GM23338 (cell line): ENCODE measurements at regions not wholly inside any gene's neighbourhood (a gene's known extent, or its start where the extent isn't known, plus 50 kb on each side); places are given as distances from the start of the nearest gene placed in this dataset.

Experiments used
- ATAC-seq: fragments of 200-7000 bp; cut with Tn5 transposase; 3 replicates; pipeline ENCODE4 v1.9.1; 2020
- DNase-seq: peaks from one replicate; pipeline ENCODE4 v3.0.0-alpha.2; 2015; ENCODE audit warnings: low spot score
- H2AFZ ChIP-seq: fragments of 200-600 bp; sonication (generic); 2 replicates; pipeline ENCODE4 v1.8.0; 2016; ENCODE audit warnings: antibody characterized with exemption, mild to moderate bottlenecking, moderate library complexity
- H3F3A ChIP-seq: fragments of 200-600 bp; sonication (generic); replicated peaks from 2 replicates; pipeline ENCODE4 v1.8.0; 2017; ENCODE audit warnings: antibody characterized with exemption, mixed run types, low read depth
- H3K27ac ChIP-seq: fragments of 200-600 bp; sonication (generic); 2 replicates; pipeline ENCODE4 v1.6.1; 2016; ENCODE audit warnings: low read depth
- H3K27me3 ChIP-seq: fragments of 200-600 bp; sonication (generic); 2 replicates; pipeline ENCODE4 v1.8.0; 2016; ENCODE audit warnings: mild to moderate bottlenecking, mixed run types, moderate library complexity; ENCODE audit not compliant: insufficient read depth
- H3K36me3 ChIP-seq: fragments of 200-600 bp; sonication (generic); 2 replicates; pipeline ENCODE4 v1.8.0; 2016; ENCODE audit warnings: mild to moderate bottlenecking; ENCODE audit not compliant: insufficient read depth
- H3K4me1 ChIP-seq: fragments of 200-600 bp; sonication (generic); 2 replicates; pipeline ENCODE4 v1.8.0; 2016; ENCODE audit warnings: mild to moderate bottlenecking, moderate library complexity; ENCODE audit not compliant: insufficient read depth
- H3K4me2 ChIP-seq: fragments of 200-600 bp; sonication (generic); 2 replicates; pipeline ENCODE4 v1.7.1; 2017; ENCODE audit warnings: mixed run types
- H3K4me3 ChIP-seq: fragments of 200-600 bp; sonication (generic); 2 replicates; pipeline ENCODE4 v1.6.1; 2016; ENCODE audit warnings: mixed run types
- H3K79me2 ChIP-seq: fragments of 200-600 bp; sonication (generic); replicated peaks from 2 replicates; pipeline ENCODE4 v1.8.0; 2017; ENCODE audit warnings: mild to moderate bottlenecking; ENCODE audit not compliant: insufficient read depth
- H3K9me2 ChIP-seq: fragments of 200-600 bp; sonication (generic); 2 replicates; pipeline ENCODE4 v1.8.0; 2017; ENCODE audit not compliant: insufficient read depth
- H4K20me1 ChIP-seq: fragments of 200-600 bp; sonication (generic); replicated peaks from 2 replicates; pipeline ENCODE4 v1.8.0; 2017; ENCODE audit warnings: mild to moderate bottlenecking; ENCODE audit not compliant: insufficient read depth
- H3K27ac Mint-ChIP-seq: 2 replicates; pipeline ENCODE4 v1.8.0; 2020; ENCODE audit warnings: inconsistent platforms, mild to moderate bottlenecking, moderate library complexity, mixed read lengths
- H3K27me3 Mint-ChIP-seq: 3 replicates; pipeline ENCODE4 v1.8.0; 2022; ENCODE audit warnings: low read depth, mild to moderate bottlenecking, moderate library complexity, mixed read lengths, inconsistent platforms; ENCODE audit not compliant: insufficient read depth, poor library complexity
- H3K36me3 Mint-ChIP-seq: 3 replicates; pipeline ENCODE4 v1.8.0; 2021; ENCODE audit warnings: low read depth, mild to moderate bottlenecking, inconsistent platforms, moderate library complexity, mixed read lengths
- H3K4me1 Mint-ChIP-seq: 3 replicates; pipeline ENCODE4 v1.8.0; 2020; ENCODE audit warnings: mild to moderate bottlenecking, inconsistent platforms, mixed read lengths
- H3K4me3 Mint-ChIP-seq: 3 replicates; pipeline ENCODE4 v1.8.0; 2021; ENCODE audit warnings: moderate library complexity, mild to moderate bottlenecking, inconsistent platforms, mixed read lengths
- H3K9me3 Mint-ChIP-seq: 3 replicates; pipeline ENCODE4 v1.8.0; 2020; ENCODE audit warnings: moderate library complexity, mild to moderate bottlenecking, inconsistent platforms, mixed read lengths
- CREB1 ChIP-seq: fragments of 250-450 bp; sonication (Bioruptor Pico); IDR thresholded peaks from 2 replicates; pipeline ENCODE4 v1.5.0; 2020; ENCODE audit warnings: low read depth, mild to moderate bottlenecking, moderate library complexity
- EZH2 ChIP-seq: fragments of 200-600 bp; sonication (generic); IDR thresholded peaks from one replicate; pipeline ENCODE4 v1.8.0; 2017; ENCODE audit warnings: antibody characterized with exemption, mild to moderate bottlenecking, low read depth; ENCODE audit not compliant: unreplicated experiment
- EZH2phosphoT487 ChIP-seq: fragments of 200-600 bp; sonication (generic); IDR thresholded peaks from one replicate; pipeline ENCODE4 v1.8.1; 2018; ENCODE audit warnings: antibody characterized with exemption; ENCODE audit not compliant: unreplicated experiment
- JUNB ChIP-seq: IDR thresholded peaks from one replicate; pipeline ENCODE4 v1.6.1; 2016; ENCODE audit warnings: antibody characterized with exemption; ENCODE audit not compliant: unreplicated experiment
- POLR2AphosphoS5 ChIP-seq: IDR thresholded peaks from 2 replicates; pipeline ENCODE4 v1.6.1; 2016; ENCODE audit warnings: antibody characterized with exemption, low read depth
- STAT1 ChIP-seq: IDR thresholded peaks from one replicate; pipeline ENCODE4 v1.6.1; 2016; ENCODE audit warnings: antibody characterized with exemption; ENCODE audit not compliant: unreplicated experiment
- ZNF114 ChIP-seq: fragments of 250-450 bp; sonication (Bioruptor Pico); IDR thresholded peaks from 2 replicates; pipeline ENCODE4 v1.5.0; 2020; ENCODE audit warnings: mild to moderate bottlenecking, moderate library complexity
- ZNF331 ChIP-seq: fragments of 250-450 bp; sonication (Bioruptor Pico); IDR thresholded peaks from 2 replicates; pipeline ENCODE4 v1.5.0; 2020; ENCODE audit warnings: low read depth, mild to moderate bottlenecking, moderate library complexity
- TF ChIP-seq, protein P1 (sequence below): IDR thresholded peaks from 2 replicates; pipeline ENCODE4 v1.6.1; 2016; ENCODE audit warnings: antibody characterized with exemption
- TF ChIP-seq, protein P2 (sequence below): IDR thresholded peaks from one replicate; pipeline ENCODE4 v1.6.1; 2018; ENCODE audit warnings: antibody characterized with exemption; ENCODE audit not compliant: unreplicated experiment
- TF ChIP-seq, protein P3 (sequence below), 2 experiments: fragments of 200-600 bp in 1 of 2; sonication (generic) in 1 of 2; conservative IDR thresholded peaks; 2 replicates each; pipeline versions ENCODE4 v1.5.1 to v1.6.1; 2016 to 2017; ENCODE audit warnings: antibody characterized with exemption in 2 of 2, low read depth in 2 of 2, mild to moderate bottlenecking in 2 of 2, moderate library complexity in 1 of 2

DNA sequence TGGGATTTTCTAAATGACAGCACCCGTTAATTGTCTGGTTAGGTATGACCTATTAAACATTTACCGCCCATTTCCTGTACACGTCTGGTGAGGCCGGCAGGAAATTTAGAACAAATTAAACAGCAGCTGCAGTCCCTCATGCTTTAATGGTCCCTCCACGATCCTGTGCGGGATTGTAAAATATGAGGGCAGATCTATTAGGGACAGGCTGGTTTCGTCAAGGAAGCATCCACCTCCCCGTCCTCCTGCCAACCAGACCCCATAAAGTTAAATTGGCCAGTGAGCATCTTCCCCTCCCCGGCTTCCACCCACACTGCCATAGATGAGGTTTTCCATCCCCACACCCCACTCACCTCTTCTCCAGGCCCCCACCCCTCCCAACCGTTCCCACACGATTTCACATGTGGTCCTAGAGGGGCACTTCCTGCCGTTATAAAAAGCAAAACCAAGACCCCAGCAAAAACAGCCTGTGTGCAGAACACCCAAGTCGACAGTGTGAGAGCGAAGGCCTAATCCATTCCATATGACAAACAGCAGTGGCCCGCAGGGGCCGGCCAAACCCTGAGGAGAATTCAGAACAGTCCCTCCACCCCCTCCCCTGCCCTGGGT lies 331.9 kb downstream of the FOXL1 start:
- H3K4me1 ChIP-seq: no peaks in the 10 kb centered on the region
- H3K36me3 ChIP-seq: no peaks in the 10 kb centered on the region
- H4K20me1 ChIP-seq: no peaks in the 10 kb centered on the region
- Mint-ChIP-seq H3K4me1 (peaks cover 3% of the 10 kb centered on the region; the same call in 1 of the 3 replicates), H3K27ac (no peak overlapping the region), H3K4me3 (no peak overlapping the region), H3K36me3 (no peaks in the 10 kb centered on the region), H3K27me3 (peaks cover 1% of the 10 kb centered on the region), H3K9me3 (no peaks in the 10 kb centered on the region; the same call in 2 of the 3 replicates)
- no peak overlapping the region for H3K4me3 ChIP-seq
- H3K9me2 ChIP-seq: no peaks in the 10 kb centered on the region
- no peak overlapping the region for H3K4me2 ChIP-seq
- H2AFZ ChIP-seq: peak overlapping the region; percentile 43; the same call in 1 of the 2 replicates
- H3K27me3 ChIP-seq: no peaks in the 10 kb centered on the region
- no peaks in the 10 kb centered on the region for H3F3A ChIP-seq
- ATAC-seq: no peak
- no peaks in the 10 kb centered on the region for H3K79me2 ChIP-seq
- H3K27ac ChIP-seq: no peak overlapping the region
- no peak for TF ChIP-seq ZNF331 (CRISPR knock-in tag)
- DNase-seq: no peak

DNA sequence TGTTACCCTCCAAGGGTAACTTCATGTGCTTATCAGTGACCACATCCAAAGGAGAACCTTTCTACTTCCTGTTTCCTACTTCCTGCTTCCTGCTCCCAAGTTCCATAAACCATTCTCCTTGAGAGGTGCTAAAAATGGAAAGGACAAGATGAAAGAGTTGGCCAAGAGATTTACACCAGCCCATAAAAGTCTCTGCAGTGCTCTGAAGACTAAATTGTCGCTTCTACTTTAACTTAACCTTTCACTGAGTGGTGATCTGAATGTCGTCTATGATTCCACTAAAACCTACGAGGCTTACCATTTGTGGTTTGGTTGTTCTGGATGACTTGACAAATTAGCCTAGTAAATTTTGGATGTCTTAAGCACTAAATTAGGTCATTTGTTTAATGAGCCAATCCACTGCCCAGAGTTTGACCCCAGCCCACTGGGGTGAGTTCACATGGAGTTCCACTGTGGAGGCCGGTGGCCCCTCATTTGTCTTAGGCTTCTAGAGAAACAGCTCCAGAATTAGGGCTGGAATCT lies 333.1 kb downstream of the FOXL1 start:
- H3K4me1 ChIP-seq: no peaks in the 10 kb centered on the region

More for the DNA sequence above, 333.1 kb downstream of the FOXL1 start:
- Mint-ChIP-seq H3K27ac (no peak overlapping the region), H3K36me3 (no peaks in the 10 kb centered on the region), H3K4me3 (no peak overlapping the region), H3K9me3 (no peaks in the 10 kb centered on the region; the same call in 2 of the 3 replicates), H3K27me3 (peaks cover 1% of the 10 kb centered on the region), H3K4me1 (peaks cover 3% of the 10 kb centered on the region; the same call in 1 of the 3 replicates)
- Histone ChIP-seq H3K9me2 (no peaks in the 10 kb centered on the region), H4K20me1 (no peaks in the 10 kb centered on the region), H3K36me3 (no peaks in the 10 kb centered on the region), H3K4me3 (no peak overlapping the region), H3K27me3 (no peaks in the 10 kb centered on the region), H3K4me2 (no peak overlapping the region), H2AFZ (peak overlapping the region; percentile 66), H3K27ac (no peak overlapping the region), H3K79me2 (no peaks in the 10 kb centered on the region), H3F3A (no peaks in the 10 kb centered on the region)
- no peak for DNase-seq
- ATAC-seq: no peak
- TF ChIP-seq EZH2 (no peak), CREB1 (CRISPR knock-in tag) (no peak), JUNB (no peak), ZNF114 (CRISPR knock-in tag) (no peak), POLR2AphosphoS5 (no peak), EZH2phosphoT487 (no peak), ZNF331 (CRISPR knock-in tag) (no peak), STAT1 (no peak)
- TF ChIP-seq, protein P1, sequence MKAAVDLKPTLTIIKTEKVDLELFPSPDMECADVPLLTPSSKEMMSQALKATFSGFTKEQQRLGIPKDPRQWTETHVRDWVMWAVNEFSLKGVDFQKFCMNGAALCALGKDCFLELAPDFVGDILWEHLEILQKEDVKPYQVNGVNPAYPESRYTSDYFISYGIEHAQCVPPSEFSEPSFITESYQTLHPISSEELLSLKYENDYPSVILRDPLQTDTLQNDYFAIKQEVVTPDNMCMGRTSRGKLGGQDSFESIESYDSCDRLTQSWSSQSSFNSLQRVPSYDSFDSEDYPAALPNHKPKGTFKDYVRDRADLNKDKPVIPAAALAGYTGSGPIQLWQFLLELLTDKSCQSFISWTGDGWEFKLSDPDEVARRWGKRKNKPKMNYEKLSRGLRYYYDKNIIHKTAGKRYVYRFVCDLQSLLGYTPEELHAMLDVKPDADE: no peak
- TF ChIP-seq, protein P2, sequence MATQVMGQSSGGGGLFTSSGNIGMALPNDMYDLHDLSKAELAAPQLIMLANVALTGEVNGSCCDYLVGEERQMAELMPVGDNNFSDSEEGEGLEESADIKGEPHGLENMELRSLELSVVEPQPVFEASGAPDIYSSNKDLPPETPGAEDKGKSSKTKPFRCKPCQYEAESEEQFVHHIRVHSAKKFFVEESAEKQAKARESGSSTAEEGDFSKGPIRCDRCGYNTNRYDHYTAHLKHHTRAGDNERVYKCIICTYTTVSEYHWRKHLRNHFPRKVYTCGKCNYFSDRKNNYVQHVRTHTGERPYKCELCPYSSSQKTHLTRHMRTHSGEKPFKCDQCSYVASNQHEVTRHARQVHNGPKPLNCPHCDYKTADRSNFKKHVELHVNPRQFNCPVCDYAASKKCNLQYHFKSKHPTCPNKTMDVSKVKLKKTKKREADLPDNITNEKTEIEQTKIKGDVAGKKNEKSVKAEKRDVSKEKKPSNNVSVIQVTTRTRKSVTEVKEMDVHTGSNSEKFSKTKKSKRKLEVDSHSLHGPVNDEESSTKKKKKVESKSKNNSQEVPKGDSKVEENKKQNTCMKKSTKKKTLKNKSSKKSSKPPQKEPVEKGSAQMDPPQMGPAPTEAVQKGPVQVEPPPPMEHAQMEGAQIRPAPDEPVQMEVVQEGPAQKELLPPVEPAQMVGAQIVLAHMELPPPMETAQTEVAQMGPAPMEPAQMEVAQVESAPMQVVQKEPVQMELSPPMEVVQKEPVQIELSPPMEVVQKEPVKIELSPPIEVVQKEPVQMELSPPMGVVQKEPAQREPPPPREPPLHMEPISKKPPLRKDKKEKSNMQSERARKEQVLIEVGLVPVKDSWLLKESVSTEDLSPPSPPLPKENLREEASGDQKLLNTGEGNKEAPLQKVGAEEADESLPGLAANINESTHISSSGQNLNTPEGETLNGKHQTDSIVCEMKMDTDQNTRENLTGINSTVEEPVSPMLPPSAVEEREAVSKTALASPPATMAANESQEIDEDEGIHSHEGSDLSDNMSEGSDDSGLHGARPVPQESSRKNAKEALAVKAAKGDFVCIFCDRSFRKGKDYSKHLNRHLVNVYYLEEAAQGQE: no peak
- TF ChIP-seq, protein P3, sequence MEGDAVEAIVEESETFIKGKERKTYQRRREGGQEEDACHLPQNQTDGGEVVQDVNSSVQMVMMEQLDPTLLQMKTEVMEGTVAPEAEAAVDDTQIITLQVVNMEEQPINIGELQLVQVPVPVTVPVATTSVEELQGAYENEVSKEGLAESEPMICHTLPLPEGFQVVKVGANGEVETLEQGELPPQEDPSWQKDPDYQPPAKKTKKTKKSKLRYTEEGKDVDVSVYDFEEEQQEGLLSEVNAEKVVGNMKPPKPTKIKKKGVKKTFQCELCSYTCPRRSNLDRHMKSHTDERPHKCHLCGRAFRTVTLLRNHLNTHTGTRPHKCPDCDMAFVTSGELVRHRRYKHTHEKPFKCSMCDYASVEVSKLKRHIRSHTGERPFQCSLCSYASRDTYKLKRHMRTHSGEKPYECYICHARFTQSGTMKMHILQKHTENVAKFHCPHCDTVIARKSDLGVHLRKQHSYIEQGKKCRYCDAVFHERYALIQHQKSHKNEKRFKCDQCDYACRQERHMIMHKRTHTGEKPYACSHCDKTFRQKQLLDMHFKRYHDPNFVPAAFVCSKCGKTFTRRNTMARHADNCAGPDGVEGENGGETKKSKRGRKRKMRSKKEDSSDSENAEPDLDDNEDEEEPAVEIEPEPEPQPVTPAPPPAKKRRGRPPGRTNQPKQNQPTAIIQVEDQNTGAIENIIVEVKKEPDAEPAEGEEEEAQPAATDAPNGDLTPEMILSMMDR (conservative IDR thresholded peaks at IDR 0.05; ENCODE audit: low read depth in 2 of 2): no peak
